Activated CD8-positive, alpha-beta memory T cell treated with anti-CD3 and anti-CD28 coated beads for 4 hours (primary cell): ENCODE measurements at regions not wholly inside any gene's neighbourhood (a gene's known extent, or its start where the extent isn't known, plus 50 kb on each side); places are given as distances from the start of the nearest gene placed in this dataset.
"Not testable (repeated sequence)": the region's sequence is repeated elsewhere in the genome, so short reads cannot be mapped to it uniquely, and the experiment has no call there.

Experiments used
- DNase-seq, 2 donors: peaks; one replicate each; pipeline ENCODE4 v3.0.0-alpha.2; 2020; ENCODE audit warnings: low read depth in 2 of 2

DNA sequence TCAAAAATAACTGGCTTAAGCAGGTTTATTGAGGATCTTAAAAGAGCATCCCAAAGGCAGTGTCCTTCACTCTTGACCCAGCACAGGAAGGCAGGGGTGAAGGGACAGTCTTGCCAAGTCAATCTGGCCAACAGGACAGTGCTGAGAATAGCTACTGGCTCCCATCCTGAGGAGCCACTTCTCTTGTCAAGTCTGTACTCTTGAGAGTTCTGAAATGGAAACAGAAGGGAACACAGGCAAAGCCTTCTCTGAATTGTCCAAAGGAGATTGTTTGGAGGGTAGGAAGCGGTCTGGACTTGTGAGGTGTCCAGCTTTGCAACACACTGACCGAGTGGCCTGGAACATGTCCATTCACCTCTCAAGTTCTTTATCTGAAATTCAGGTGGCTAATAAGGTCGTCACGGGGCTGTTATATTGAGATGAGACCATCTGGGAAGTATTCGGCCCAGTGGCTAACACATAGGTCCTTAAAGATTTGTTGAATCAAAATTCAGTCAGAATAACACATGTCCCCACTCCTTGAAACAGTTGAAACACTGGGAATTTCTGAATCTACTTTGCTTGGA lies 99.5 kb upstream of the FHL2 start:
- no peak for DNase-seq

DNA sequence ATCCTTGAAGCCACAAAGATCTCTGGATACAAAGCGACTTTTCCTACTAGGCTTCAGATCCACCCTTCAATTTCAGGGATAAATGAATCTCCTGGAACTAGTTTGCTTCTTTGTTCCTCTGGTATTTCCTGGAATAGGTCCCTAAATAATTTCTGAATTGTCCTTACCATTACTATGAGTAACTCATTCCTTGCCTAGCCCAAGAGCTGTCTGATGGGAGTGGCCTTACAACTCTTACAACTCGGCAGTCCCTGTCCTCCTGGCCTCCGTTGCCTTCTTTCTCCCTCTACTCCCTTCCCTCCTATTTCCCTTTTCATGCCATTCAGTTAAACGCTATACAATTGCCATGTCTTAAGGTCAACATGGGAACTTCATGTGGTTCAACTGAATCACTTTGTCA lies 98.2 kb upstream of the FHL2 start:
- no peak for DNase-seq

DNA sequence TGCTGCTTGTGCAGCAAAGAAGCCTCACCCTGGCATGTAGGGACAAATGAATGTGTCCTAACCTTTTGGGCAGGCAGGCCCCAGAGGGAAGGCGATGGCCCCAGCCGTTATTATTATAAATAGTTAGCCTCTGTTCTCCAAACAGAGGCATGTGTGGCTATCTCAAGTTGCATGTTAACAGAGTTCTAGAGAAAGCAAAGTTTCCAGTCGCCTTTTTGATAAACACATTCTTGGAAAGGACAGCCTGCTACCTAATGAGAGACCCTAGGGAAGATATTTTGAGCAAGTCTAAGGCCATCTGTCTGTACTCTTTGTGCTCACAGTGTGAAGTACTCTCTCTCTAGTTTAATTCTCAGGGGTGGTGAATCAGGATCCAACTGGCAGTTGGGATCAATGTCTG lies 97.4 kb upstream of the FHL2 start:
- no peak for DNase-seq

DNA sequence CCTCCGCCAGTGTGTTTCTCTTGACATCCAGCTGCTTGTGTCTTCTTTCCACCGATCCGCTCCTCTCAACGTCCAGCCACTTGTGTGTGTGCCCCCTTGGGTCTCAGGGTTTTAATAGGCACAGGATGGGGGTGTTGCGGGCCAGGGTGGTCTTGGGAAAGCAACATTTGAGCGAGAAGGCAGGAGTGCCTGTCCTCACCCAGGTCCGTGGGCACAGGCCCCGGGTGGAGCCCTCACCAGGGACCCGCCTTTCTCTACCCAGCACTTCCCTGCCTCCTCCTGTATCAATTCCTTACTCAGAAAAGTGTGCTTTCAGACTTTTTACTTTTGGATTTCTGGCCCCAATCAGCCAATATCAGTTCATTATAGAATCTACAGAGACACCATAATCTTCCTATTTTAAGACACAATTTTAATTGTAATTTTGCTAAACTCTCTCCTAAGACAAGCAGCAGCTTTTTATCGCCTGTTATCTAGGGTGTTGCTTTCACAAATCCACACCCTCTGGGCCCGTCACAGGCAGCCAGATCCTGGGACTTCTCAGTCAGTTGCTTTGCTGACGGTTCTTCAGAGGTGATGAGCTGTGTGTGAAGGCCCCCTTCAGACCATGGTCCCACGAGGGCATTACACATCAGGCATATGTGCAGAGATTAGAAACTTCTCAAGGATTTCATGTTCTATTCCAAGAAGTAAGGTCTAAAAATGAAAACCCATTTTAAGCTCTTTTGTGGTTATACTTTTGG lies 96.0 kb upstream of the FHL2 start:
- DNase-seq, result no peak

DNA sequence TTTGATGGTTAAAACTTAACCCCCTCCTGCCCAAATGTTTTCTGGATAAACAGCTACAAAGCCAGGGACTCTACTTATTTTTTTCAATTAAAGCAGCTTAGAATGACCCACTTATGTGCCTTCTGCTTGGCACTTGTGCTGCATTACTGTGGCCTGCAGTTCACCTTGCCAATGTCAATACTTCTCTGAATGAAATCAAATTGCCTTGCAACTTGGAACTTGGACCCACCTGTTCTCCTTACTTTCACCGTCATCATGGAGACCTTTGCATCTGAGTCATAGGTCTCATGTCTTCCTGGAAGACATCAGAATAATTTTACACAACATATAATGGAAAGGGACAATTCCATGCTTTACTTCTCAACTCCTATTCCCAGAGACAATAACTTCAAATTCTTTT lies 92.1 kb upstream of the FHL2 start:
- DNase-seq, result no peak

DNA sequence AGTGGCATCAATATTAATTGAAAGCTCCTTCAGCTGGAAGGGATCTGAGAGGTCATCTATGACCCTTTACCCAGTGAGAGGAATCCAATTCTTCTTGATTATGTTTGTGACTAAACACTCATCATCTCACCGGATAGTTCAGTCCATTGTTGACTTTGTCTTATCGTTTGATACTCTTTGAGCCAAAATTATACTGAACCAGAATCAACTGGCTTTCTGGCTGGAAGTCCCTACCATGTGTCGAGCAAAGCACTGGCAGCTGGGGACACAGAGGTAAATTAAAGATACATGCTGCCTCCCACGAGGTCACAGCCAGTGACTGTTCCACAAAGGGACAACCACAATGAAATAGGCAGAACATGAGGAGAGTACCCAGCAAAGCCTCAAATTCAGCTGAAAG lies 91.4 kb upstream of the FHL2 start:
- no peak for DNase-seq

DNA sequence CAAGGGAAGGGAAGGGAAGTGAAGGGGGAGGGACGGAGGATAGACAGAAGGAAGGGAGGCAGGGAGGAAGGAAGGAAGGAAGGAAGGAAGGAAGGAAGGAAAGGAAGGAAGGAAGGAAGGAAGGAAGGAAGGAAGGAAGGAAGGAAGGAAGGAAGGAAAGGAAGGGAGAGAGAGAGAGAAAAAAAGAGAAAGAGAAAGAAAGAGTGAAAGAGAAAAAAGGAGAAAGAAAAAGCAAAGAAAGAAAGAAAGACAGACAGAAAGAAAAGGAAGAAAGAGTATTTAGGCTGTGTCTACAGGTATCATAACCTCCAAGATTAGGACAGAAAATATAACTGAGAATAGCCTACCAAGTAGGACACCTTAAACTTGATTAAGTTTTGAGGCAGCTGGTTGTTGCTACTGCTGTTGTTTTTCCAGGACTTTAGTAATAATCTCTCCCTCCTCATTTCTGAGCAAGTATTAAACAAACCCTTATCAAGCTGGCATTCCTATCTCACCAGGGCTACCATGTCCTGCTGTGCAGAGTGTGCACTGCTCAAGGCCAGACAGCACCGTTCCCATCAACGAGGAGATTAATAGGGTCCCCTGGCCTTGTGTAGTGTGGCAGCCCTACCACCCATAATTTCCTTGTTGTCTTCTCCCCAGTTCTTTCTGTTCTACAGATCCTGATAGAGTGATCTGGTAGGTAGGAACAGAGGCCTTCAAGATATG lies 90.5 kb upstream of the FHL2 start:
- DNase-seq, result no peak

DNA sequence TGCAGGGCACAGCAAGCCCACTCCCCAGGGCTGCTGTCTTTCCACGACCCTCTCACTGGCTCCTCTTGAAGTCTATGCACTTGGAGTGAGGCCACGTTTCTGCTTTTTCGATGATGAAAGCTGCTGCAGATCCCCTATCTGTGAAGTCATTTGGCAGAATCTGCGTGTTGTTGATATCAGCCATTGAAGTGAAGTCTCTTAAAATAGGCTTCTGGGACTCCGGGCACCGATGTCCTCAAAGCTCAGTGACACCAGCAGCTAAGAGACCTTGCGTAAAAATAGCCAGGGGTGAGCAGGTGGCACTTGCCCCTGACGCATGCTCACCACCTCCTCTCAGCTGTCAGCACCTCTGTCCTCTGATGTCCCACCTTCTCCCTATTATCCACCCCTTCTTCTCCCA lies 89.4 kb upstream of the FHL2 start:
- DNase-seq, result no peak

DNA sequence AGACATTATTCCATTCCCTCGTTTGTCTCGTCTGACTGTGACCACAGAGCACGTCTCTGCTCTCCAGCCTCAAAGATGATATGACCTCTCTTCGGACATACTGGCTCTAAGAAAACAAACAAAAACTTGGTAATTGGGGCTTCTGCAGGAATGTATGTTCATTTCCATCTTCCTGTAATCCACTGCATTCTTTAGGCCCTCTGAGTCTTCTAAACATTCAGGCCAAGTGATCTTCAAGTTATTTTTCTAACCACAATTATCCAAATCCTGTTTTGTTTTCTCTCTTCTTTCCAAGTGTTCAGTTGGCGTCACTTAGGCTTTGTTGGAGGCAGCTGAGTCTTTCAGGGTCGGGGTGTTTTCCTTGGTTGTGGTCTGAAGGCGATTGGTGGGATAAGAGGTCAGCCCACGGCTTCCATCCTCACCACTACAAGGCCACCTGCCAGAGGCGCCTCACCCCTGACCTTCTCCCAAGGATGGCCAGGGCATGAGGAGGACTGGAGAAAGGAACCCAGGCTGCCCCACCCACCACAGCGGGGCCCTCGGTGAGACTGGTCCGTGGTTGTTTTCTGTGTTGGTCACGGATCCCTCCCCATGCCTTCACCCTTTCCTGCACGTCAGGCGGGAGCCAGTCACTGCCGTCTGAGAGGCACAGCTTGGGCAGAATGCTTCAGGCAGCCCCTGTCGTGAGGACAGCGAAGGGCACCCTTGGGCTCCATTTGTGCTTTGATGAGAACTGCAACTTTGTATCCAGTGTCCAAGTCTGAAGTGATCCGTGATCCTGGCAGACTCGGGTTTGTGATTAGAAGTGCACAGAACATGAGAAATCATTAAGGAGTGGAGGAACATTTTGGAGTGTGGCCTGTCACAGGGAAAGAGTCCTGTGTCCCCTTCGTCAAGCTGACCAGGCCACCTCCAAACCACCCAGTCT lies 88.6 kb upstream of the FHL2 start:
- DNase-seq, result no peak

DNA sequence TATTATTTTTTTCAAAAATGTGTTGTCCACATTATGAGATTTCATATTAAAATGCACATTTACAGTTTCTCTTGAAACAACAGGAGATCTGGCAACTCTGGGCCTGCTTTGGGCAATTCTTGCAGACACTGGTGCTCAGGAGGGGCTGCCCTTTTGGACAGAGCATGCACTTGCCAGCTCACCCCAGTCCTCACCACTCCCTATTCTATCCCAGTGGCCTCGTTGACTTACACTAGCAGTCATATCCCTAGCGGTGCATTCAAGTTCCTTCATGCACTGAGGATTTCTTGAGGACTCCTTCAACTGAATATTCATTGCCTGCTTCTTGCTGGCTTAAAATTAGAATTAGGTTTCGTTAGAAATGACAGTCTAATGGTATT lies 87.9 kb upstream of the FHL2 start:
- no peak for DNase-seq

DNA sequence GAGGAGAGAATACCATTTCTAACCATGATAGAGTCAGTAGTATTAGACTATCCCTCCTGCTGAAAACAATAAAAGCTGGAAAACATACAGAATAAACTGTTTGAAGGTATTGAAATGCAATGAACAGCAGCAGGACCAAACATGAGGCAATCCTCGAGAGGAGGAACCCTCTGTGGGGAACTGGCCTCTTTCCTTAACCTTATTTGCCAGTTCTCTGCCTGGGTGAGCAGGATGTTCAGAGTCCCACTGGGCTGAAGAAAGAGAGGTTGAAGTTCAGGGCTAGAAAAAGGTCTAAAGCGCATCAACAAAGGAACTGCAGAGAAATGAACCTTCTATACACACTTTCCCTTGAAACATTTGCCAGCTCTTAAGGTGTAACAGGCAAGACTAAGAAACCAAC lies 79.8 kb upstream of the FHL2 start:
- DNase-seq, result no peak

DNA sequence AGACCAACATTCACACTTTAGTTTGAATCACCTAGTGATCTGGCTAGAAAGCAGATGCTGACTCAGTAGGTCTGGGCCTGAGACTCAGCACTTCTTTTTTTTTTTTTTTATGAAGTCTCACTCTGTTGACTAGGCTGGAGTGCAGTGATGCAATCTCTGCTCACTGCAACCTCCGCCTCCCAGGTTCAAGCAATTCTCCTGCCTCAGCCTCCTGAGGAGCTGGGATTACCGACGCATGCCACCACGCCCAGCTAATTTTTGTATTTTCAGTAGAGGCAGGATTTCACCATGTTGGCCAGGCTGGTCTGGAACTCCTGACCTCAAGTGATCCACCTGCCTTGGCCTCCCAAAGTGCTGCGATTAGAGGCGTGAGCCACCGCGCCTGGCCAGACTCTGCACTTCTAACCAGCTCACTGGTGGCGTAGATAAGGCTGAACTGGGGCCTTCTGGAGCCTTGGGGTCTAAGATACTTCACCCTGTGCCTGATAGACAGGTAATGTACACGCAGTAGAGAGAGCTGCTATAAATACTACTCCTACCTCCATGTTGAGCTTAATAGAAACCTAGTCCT lies 78.3 kb upstream of the FHL2 start:
- not testable (repeated sequence) for DNase-seq

DNA sequence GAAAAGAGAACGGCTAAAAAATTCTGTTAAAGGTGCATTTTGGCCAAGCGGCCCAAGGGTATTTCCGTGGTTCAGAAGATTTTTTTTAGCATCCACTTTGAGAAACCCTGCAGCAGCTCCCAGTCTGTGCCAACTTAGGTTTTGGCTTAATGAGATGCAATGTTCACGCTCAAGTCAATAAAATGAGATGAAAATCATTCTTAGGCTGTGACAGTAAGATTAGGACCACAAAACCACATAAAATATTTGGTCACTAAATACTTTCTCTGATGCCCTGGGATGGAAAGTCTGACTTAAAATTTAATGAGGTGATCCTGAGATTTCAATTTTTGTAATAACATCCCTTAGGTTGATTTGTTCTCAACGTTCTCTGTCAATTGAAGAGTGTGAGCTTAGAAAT lies 74.2 kb upstream of the FHL2 start:
- DNase-seq, result no peak

DNA sequence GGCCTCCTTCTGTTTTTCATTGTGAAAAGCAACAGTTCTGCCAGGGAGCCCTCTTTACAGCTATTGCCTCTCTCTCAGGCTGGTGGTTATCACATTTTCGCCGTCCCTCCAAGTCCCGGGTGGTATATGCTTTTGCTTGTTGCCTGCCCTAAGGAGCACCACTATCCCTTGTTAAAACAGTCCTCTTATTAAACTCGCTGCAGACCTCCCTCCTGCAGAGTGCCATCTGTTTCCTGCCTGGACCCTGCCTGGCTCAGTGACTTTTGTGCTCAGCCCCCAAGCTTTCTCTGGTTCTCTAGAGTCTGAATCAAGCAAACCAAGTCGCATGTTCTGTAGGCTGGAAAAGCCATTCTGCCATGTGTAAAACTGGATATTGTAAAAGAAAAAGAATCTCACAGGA lies 72.1 kb upstream of the FHL2 start:
- DNase-seq, result no peak

DNA sequence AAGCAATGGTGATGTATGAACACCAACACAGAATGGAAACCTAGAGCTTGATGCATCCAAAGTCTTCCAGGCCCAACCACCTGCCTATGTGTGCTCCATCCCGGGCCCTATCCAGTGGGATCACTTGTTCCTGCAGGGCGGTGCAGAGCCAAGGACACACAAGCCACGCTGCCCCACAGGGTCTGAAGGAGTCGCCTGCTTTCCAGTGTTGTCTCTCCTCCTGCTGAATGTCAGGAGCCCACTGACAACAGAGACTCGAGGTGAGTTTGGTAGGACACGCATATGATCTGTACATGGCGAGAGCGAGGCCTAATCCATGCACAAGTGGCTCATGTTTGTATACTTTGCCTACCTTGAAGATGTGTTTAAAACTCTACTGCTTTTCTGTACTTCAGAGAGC lies 70.9 kb upstream of the FHL2 start:
- DNase-seq, result no peak

DNA sequence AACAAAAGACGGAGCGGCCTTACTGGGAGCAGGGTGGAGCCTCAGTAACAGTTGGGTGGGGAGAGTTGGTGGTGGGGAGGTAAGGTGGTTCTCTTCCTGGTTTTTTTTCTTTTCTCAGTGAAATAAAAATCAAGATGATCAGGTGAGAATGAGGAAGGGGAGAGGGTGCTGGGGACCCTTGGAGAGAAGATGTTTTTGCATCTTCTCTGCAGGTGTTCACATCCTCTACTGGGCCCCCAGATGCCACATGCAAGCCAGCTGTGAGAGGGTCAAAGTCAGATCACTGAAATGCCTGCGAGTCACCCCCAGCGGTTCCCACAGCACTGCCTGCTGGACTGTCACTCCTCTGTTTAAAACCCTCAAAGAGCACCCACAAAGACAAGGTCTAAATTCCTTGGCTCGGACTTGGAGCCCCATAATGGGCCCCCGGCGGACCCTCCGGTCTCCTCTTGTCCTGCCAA lies 69.8 kb upstream of the FHL2 start:
- DNase-seq, result no peak

DNA sequence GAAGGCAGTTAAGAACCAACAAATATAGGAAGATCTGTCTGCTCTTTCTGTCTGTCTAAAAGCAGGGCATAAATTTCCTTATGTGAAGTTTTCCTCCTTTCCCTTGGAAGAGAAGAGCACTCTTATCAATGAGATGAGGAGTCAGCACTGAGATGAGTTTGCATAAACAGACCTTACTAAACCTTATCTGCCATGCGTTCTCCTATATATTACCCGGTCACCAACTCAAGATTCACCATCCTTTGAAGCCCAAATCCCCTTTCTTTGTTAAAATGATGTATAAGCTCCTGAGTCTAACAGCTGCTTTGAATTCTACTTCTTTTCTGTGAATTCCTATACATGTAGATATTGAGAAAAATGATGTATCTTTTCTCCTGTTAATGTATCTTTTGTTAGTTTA lies 65.5 kb upstream of the FHL2 start:
- no peak for DNase-seq

DNA sequence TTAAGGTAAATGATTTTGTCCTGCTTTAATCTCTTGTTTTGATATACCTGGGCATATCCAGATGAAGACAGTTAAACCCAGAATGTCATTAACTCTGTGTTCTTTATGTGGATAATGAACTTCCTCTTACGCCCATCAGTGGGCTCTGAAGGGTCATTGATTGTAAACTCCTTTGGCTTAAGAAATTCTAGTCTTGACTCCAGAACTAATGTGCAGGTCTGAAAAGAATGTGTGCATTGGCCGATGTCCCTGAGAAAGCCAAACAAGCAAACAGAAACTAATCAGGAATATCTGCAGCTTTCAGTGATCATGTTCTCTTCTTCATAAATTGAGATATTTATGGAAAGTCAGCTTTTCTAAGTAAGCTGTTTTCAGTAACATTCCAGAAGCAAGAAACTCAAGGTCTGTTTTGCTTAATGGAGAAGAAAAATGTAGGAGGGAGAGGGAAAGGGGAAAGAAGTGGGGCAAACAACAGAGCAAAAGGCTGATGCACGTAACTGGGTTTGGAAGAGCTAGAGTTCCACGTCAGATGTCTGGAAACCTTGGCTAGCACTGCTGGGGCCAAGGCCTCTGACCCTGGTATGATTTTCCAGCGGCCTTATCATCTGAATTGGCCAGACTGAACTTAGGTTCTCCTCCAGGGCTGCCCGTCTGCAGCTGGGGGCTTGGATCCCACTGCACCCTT lies 61.3 kb upstream of the FHL2 start:
- DNase-seq, result no peak

DNA sequence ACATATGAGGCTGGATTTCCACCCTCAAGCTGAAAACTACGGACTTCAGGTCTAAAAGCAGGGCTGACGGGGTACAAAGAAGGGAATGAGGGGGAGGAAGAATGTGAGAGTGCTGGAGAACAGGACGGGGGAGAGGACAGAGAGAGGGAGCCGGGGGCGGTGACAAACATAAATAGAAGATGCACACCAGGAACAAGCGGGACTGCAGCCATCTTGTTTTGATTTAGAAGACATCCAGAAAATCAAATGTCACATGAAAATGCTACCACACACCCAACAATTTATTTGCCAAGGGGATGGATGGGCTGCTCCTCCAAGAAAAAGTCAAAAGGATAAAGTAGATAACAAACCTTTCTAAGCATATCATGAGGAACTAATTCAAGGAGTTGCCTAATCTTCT lies 59.2 kb upstream of the FHL2 start:
- no peak for DNase-seq

DNA sequence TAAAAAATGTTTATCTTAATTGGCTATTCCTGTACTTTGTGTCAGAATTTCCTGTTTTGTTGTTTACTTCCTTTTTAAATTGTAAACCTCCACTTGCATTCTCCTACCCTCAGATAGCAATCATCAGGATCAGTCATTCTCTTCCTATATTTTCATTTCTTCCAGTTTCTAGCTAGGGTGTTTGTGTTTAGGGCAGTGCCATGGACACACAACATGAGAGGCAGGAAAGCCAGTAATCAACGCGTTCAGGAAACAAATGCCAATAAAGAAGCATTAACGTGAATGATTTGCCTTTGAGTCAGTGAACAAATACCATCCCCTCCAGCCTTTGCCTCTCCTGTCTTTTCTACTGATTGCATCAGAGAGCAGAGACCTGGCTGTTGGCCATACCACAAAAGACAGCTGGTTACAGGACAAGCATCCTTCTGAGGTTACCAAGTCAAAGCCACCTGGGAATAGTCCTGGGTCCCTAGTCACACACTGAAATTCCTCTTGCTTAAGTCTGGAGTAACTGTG lies 56.7 kb upstream of the FHL2 start:
- DNase-seq, result no peak
